ENCODE measurements at regions not wholly inside any gene's neighbourhood (a gene's known extent, or its start where the extent isn't known, plus 50 kb on each side); places are given as distances from the start of the nearest gene placed in this dataset.
A peak's percentile ranks its signal among the peaks of the same experiment; 100 is the strongest.
"Not testable (repeated sequence)": the region's sequence is repeated elsewhere in the genome, so short reads cannot be mapped to it uniquely, and the experiment has no call there.

- no peak overlapping the region for H3K4me3 ChIP-seq
- intact Hi-C loops (cut with DNase I; ENCODE audit: low total_unique reads), result no loop called here
- DNase-seq, result no peak
- H3K27ac ChIP-seq, result no peak overlapping the region
- no peaks in the 10 kb centered on the region for H3K36me3 ChIP-seq
- H3K27me3 ChIP-seq, result no peaks in the 10 kb centered on the region
- TF ChIP-seq POLR2A (IDR thresholded peaks at IDR 0.05) (no peak), CTCF (IDR thresholded peaks at IDR 0.05) (no peak)
- no peaks in the 10 kb centered on the region for H3K9me3 ChIP-seq
- H3K4me1 ChIP-seq, result no peaks in the 10 kb centered on the region
Observed at GRCh38 chr13:48816700-48817099, 159.0 kb upstream of the FNDC3A start.

GRCh38 chr13:48817166-48817802 lies 158.4 kb upstream of the FNDC3A start:
- H3K4me1 ChIP-seq, result no peaks in the 10 kb centered on the region
- TF ChIP-seq POLR2A (IDR thresholded peaks at IDR 0.05) (no peak), CTCF (IDR thresholded peaks at IDR 0.05) (no peak)
- no peak for DNase-seq
- H3K27me3 ChIP-seq, result no peaks in the 10 kb centered on the region
- no peak overlapping the region for H3K4me3 ChIP-seq
- intact Hi-C loops (cut with DNase I; ENCODE audit: low total_unique reads), result no loop called here
- H3K27ac ChIP-seq, result peak overlapping the region in 1 of 2 donors; percentile 26
- H3K36me3 ChIP-seq, result no peaks in the 10 kb centered on the region
- H3K9me3 ChIP-seq, result no peaks in the 10 kb centered on the region

- TF ChIP-seq POLR2A (IDR thresholded peaks at IDR 0.05) (no peak), CTCF (IDR thresholded peaks at IDR 0.05) (no peak)
- H3K4me1 ChIP-seq, result no peaks in the 10 kb centered on the region
- H3K9me3 ChIP-seq, result no peaks in the 10 kb centered on the region
- H3K36me3 ChIP-seq, result no peaks in the 10 kb centered on the region
- intact Hi-C loops (cut with DNase I; ENCODE audit: low total_unique reads), result no loop called here
- no peaks in the 10 kb centered on the region for H3K27me3 ChIP-seq
- DNase-seq, result no peak
- peak overlapping the region; percentile 26 to 42 for H3K27ac ChIP-seq
- no peak overlapping the region for H3K4me3 ChIP-seq
Observed at GRCh38 chr13:48818495-48819356, 157.0 kb upstream of the FNDC3A start.

GRCh38 chr13:48819376-48819775 lies 156.3 kb upstream of the FNDC3A start:
- DNase-seq, result no peak
- Histone ChIP-seq H3K27ac (no peak overlapping the region), H3K4me1 (no peaks in the 10 kb centered on the region), H3K9me3 (no peaks in the 10 kb centered on the region), H3K36me3 (no peaks in the 10 kb centered on the region), H3K27me3 (no peaks in the 10 kb centered on the region), H3K4me3 (no peak overlapping the region)
- TF ChIP-seq CTCF (IDR thresholded peaks at IDR 0.05) (no peak), POLR2A (IDR thresholded peaks at IDR 0.05) (no peak)
- intact Hi-C loops (cut with DNase I; ENCODE audit: low total_unique reads), result no loop called here

GRCh38 chr13:48819899-48820298 lies 155.8 kb upstream of the FNDC3A start:
- Histone ChIP-seq H3K4me3 (no peak overlapping the region), H3K27ac (no peak overlapping the region), H3K9me3 (no peaks in the 10 kb centered on the region), H3K27me3 (no peaks in the 10 kb centered on the region), H3K4me1 (no peaks in the 10 kb centered on the region), H3K36me3 (no peaks in the 10 kb centered on the region)
- intact Hi-C loops (cut with DNase I; ENCODE audit: low total_unique reads), result no loop called here
- TF ChIP-seq POLR2A (IDR thresholded peaks at IDR 0.05) (no peak), CTCF (IDR thresholded peaks at IDR 0.05) (no peak)
- no peak for DNase-seq

- H3K36me3 ChIP-seq; H3K27me3 ChIP-seq; H3K4me3 ChIP-seq; DNase-seq; H3K9me3 ChIP-seq; intact Hi-C loops (cut with DNase I; ENCODE audit: low total_unique reads); H3K27ac ChIP-seq; H3K4me1 ChIP-seq: not testable (repeated sequence)
Observed at GRCh38 chr13:48823526-48823925, 152.2 kb upstream of the FNDC3A start.

All from uterus (tissue), 3 donors.